ENCODE measurements at regions not wholly inside any gene's neighbourhood (a gene's known extent, or its start where the extent isn't known, plus 50 kb on each side); places are given as distances from the start of the nearest gene placed in this dataset.

DNA sequence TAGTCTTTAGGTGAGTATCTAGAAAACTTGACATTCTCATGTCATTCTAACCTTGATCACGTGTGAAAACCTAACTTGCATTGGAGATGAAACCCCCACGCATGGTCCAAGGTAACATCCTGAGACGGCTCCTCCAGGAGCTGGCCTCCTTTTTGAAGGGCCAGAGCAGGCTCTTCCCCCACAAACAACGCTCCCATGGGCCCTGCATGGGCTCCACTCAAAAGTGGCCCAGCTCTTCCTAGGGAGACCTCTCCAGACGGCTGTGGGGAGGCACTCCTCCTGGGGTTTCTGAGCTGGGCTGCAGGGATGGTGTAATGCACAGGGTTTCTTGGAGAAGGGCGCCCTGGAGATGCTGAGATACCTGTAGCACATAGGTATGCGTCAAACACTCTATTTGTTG is 296.2 kb upstream of the IRX1 start:
- no peaks in the 10 kb centered on the region for H4K20me1 ChIP-seq (ENCODE audit: low read length)
- no peaks in the 10 kb centered on the region for H3K9me2 ChIP-seq (replicated peaks; ENCODE audit: low read length)
- no TSS peak for BruUV-seq (replicated peaks)
- TF ChIP-seq EZH2phosphoT487 (IDR thresholded peaks at IDR 0.05; ENCODE audit: borderline replicate concordance, low read length) = no peak
- TF ChIP-seq CTCF (conservative IDR thresholded peaks at IDR 0.05; ENCODE audit: low read depth, low read length) = no peak
- no peak for TF ChIP-seq EZH2 (IDR thresholded peaks at IDR 0.05; ENCODE audit: low read length, unreplicated experiment)
- POLR2A ChIA-PET (ENCODE audit: unreplicated experiment) = no interaction called here
- H3K4me2 ChIP-seq (ENCODE audit: low read length) = no peak overlapping the region
- H3K79me2 ChIP-seq (ENCODE audit: low read length) = no peaks in the 10 kb centered on the region
- H3K36me3 ChIP-seq (ENCODE audit: low read depth, low read length) = no peaks in the 10 kb centered on the region
- no peaks in the 10 kb centered on the region for H3K27me3 ChIP-seq (ENCODE audit: low read length)
- no peaks in the 10 kb centered on the region for H3F3A ChIP-seq (ENCODE audit: low read length, unreplicated experiment)
- intact Hi-C loops (cut with micrococcal nuclease) = no loop called here
- peaks cover 4% of the 10 kb centered on the region; the same call in 1 of the 2 replicates for H3K9me3 ChIP-seq (ENCODE audit: low read length)
- H3K4me1 ChIP-seq (ENCODE audit: insufficient read depth, low read length) = no peaks in the 10 kb centered on the region
- DNase-seq (no peak), ATAC-seq (no peak)
- no peak overlapping the region for H3K4me3 ChIP-seq (ENCODE audit: low read length)
- CTCF ChIA-PET = no interaction called here
- H3K9ac ChIP-seq (ENCODE audit: low read length) = no peak overlapping the region
- H3K27ac ChIP-seq (ENCODE audit: low read length) = no peak overlapping the region
- no peak overlapping the region for H2AFZ ChIP-seq (ENCODE audit: low read length)

GRCh38 chr5:3297853-3298252 is 297.8 kb upstream of the IRX1 start:
- Histone ChIP-seq H3K9me2 (replicated peaks; ENCODE audit: low read length) (no peaks in the 10 kb centered on the region), H3K4me2 (ENCODE audit: low read length) (no peak overlapping the region), H3F3A (ENCODE audit: low read length, unreplicated experiment) (no peaks in the 10 kb centered on the region), H3K4me3 (ENCODE audit: low read length) (no peak overlapping the region), H3K4me1 (ENCODE audit: insufficient read depth, low read length) (no peaks in the 10 kb centered on the region), H3K79me2 (ENCODE audit: low read length) (no peaks in the 10 kb centered on the region), H3K9ac (ENCODE audit: low read length) (no peak overlapping the region), H3K27me3 (ENCODE audit: low read length) (no peaks in the 10 kb centered on the region), H4K20me1 (ENCODE audit: low read length) (no peaks in the 10 kb centered on the region), H3K27ac (ENCODE audit: low read length) (no peak overlapping the region), H2AFZ (ENCODE audit: low read length) (no peak overlapping the region), H3K36me3 (ENCODE audit: low read depth, low read length) (no peaks in the 10 kb centered on the region), H3K9me3 (ENCODE audit: low read length) (peaks cover 4% of the 10 kb centered on the region; the same call in 1 of the 2 replicates)
- BruUV-seq (replicated peaks) = no TSS peak
- CTCF ChIA-PET = no interaction called here
- intact Hi-C loops (cut with micrococcal nuclease) = no loop called here
- POLR2A ChIA-PET (ENCODE audit: unreplicated experiment) = no interaction called here
- no peak for ATAC-seq
- DNase-seq = no peak
- no peak for TF ChIP-seq CTCF (conservative IDR thresholded peaks at IDR 0.05; ENCODE audit: low read depth, low read length)
- no peak for TF ChIP-seq EZH2 (IDR thresholded peaks at IDR 0.05; ENCODE audit: low read length, unreplicated experiment)
- TF ChIP-seq EZH2phosphoT487 (IDR thresholded peaks at IDR 0.05; ENCODE audit: borderline replicate concordance, low read length) = no peak

DNA sequence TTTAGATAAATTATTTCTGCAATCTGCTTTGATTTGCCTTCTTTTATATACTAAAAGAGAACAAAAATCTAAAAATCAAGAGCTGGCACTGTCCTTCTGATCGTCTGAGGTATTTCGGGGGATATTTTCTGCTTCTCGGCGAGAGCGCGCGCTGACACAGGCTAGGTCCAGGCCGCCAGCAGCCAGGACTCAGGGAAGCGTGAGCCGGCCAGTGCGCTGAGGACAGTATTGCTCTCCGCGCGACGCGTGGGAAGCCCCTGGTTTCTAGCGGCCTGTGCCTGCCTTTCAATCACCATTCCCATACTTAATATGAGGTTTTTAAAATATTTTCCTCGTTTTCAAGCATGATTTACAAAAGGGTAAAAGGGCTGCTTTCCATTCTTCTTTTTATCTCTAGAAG is 307.3 kb upstream of the IRX1 start:
- no peak overlapping the region for H3K4me2 ChIP-seq (ENCODE audit: low read length)
- H2AFZ ChIP-seq (ENCODE audit: low read length) = no peak overlapping the region
- CTCF ChIA-PET = no interaction called here
- no peak overlapping the region for H3K27ac ChIP-seq (ENCODE audit: low read length)
- no peaks in the 10 kb centered on the region for H4K20me1 ChIP-seq (ENCODE audit: low read length)
- no peak for DNase-seq
- no peaks in the 10 kb centered on the region for H3K79me2 ChIP-seq (ENCODE audit: low read length)
- no peak for ATAC-seq
- H3K9me3 ChIP-seq (ENCODE audit: low read length) = no peaks in the 10 kb centered on the region; the same call in 1 of the 2 replicates
- H3K9ac ChIP-seq (ENCODE audit: low read length) = no peak overlapping the region
- H3K9me2 ChIP-seq (replicated peaks; ENCODE audit: low read length) = no peaks in the 10 kb centered on the region
- H3F3A ChIP-seq (ENCODE audit: low read length, unreplicated experiment) = no peaks in the 10 kb centered on the region
- no peaks in the 10 kb centered on the region for H3K4me1 ChIP-seq (ENCODE audit: insufficient read depth, low read length)
- intact Hi-C loops (cut with micrococcal nuclease) = no loop called here
- no peak overlapping the region for H3K4me3 ChIP-seq (ENCODE audit: low read length)
- no peaks in the 10 kb centered on the region for H3K27me3 ChIP-seq (ENCODE audit: low read length)
- no peak for TF ChIP-seq EZH2 (IDR thresholded peaks at IDR 0.05; ENCODE audit: low read length, unreplicated experiment)
- TF ChIP-seq CTCF (conservative IDR thresholded peaks at IDR 0.05; ENCODE audit: low read depth, low read length) = no peak
- no peak for TF ChIP-seq EZH2phosphoT487 (IDR thresholded peaks at IDR 0.05; ENCODE audit: borderline replicate concordance, low read length)
- POLR2A ChIA-PET (ENCODE audit: unreplicated experiment) = no interaction called here
- H3K36me3 ChIP-seq (ENCODE audit: low read depth, low read length) = no peaks in the 10 kb centered on the region
- no TSS peak for BruUV-seq (replicated peaks)
